ENCODE measurements at regions not wholly inside any gene's neighbourhood (a gene's known extent, or its start where the extent isn't known, plus 50 kb on each side); places are given as distances from the start of the nearest gene placed in this dataset.

- H3K36me3 Mint-ChIP-seq, result no peaks in the 10 kb centered on the region
- no peak overlapping the region for H3K27ac Mint-ChIP-seq
- H3K4me3 Mint-ChIP-seq, result no peak overlapping the region
- H3K27me3 Mint-ChIP-seq (ENCODE audit: low read depth), result peaks cover 56% of the 10 kb centered on the region
- TF ChIP-seq CTCF (IDR thresholded peaks at IDR 0.05; ENCODE audit: unreplicated experiment), result no peak
- no peaks in the 10 kb centered on the region for H3K9me3 Mint-ChIP-seq
- DNase-seq (ENCODE audit: low spot score in 2 of 2, unreplicated experiment in 2 of 2), result no peak
- H3K4me1 Mint-ChIP-seq, result no peaks in the 10 kb centered on the region
These were observed 61.0 kb downstream of the MRGPRX1 start for GRCh38 chr11:18878211-18878610.

- Mint-ChIP-seq H3K27me3 (ENCODE audit: low read depth) (peaks cover 59% of the 10 kb centered on the region), H3K4me3 (no peak overlapping the region), H3K4me1 (no peaks in the 10 kb centered on the region), H3K9me3 (no peaks in the 10 kb centered on the region), H3K36me3 (no peaks in the 10 kb centered on the region), H3K27ac (no peak overlapping the region)
- no peak for TF ChIP-seq CTCF (IDR thresholded peaks at IDR 0.05; ENCODE audit: unreplicated experiment)
- no peak for DNase-seq (ENCODE audit: low spot score in 2 of 2, unreplicated experiment in 2 of 2)
These were observed 73.3 kb downstream of the MRGPRX1 start for GRCh38 chr11:18865951-18866350.

GRCh38 chr11:18865261-18865660 is 73.7 kb upstream of the PTPN5 start:
- no peak for DNase-seq (ENCODE audit: low spot score in 2 of 2, unreplicated experiment in 2 of 2)
- H3K27ac Mint-ChIP-seq, result no peak overlapping the region
- H3K9me3 Mint-ChIP-seq, result no peaks in the 10 kb centered on the region
- no peaks in the 10 kb centered on the region for H3K4me1 Mint-ChIP-seq
- peaks cover 62% of the 10 kb centered on the region for H3K27me3 Mint-ChIP-seq (ENCODE audit: low read depth)
- no peak overlapping the region for H3K4me3 Mint-ChIP-seq
- TF ChIP-seq CTCF (IDR thresholded peaks at IDR 0.05; ENCODE audit: unreplicated experiment), result no peak
- H3K36me3 Mint-ChIP-seq, result no peaks in the 10 kb centered on the region

GRCh38 chr11:18853086-18853720 is 61.6 kb upstream of the PTPN5 start:
- Mint-ChIP-seq H3K27me3 (ENCODE audit: low read depth) (peaks cover 39% of the 10 kb centered on the region), H3K4me3 (no peak overlapping the region), H3K4me1 (no peaks in the 10 kb centered on the region), H3K36me3 (no peaks in the 10 kb centered on the region), H3K9me3 (peaks cover 12% of the 10 kb centered on the region), H3K27ac (no peak overlapping the region)
- DNase-seq (ENCODE audit: low spot score in 2 of 2, unreplicated experiment in 2 of 2), result no peak
- TF ChIP-seq CTCF (IDR thresholded peaks at IDR 0.05; ENCODE audit: unreplicated experiment), result peak; percentile 24

GRCh38 chr11:18849406-18849805 is 57.8 kb upstream of the PTPN5 start:
- DNase-seq (ENCODE audit: low spot score in 2 of 2, unreplicated experiment in 2 of 2), result no peak
- no peaks in the 10 kb centered on the region for H3K4me1 Mint-ChIP-seq
- no peak for TF ChIP-seq CTCF (IDR thresholded peaks at IDR 0.05; ENCODE audit: unreplicated experiment)
- H3K9me3 Mint-ChIP-seq, result peaks cover under 1% of the 10 kb centered on the region
- H3K27ac Mint-ChIP-seq, result no peak overlapping the region
- H3K4me3 Mint-ChIP-seq, result no peak overlapping the region
- no peaks in the 10 kb centered on the region for H3K36me3 Mint-ChIP-seq
- H3K27me3 Mint-ChIP-seq (ENCODE audit: low read depth), result peaks cover 42% of the 10 kb centered on the region
